Fibroblast of skin of right biceps (primary cell): ENCODE measurements at regions not wholly inside any gene's neighbourhood (a gene's known extent, or its start where the extent isn't known, plus 50 kb on each side); places are given as distances from the start of the nearest gene placed in this dataset.
"Not testable (repeated sequence)": the region's sequence is repeated elsewhere in the genome, so short reads cannot be mapped to it uniquely, and the experiment has no call there.

Experiments
- DNase-seq: peaks from one replicate; pipeline ENCODE4 v3.0.0-alpha.2; 2013

GRCh38 chr7:16265863-16266458 lies 155.4 kb downstream of the CRPPA start:
- DNase-seq = no peak

GRCh38 chr7:16264823-16265804 lies 156.2 kb downstream of the CRPPA start:
- DNase-seq = no peak

DNA sequence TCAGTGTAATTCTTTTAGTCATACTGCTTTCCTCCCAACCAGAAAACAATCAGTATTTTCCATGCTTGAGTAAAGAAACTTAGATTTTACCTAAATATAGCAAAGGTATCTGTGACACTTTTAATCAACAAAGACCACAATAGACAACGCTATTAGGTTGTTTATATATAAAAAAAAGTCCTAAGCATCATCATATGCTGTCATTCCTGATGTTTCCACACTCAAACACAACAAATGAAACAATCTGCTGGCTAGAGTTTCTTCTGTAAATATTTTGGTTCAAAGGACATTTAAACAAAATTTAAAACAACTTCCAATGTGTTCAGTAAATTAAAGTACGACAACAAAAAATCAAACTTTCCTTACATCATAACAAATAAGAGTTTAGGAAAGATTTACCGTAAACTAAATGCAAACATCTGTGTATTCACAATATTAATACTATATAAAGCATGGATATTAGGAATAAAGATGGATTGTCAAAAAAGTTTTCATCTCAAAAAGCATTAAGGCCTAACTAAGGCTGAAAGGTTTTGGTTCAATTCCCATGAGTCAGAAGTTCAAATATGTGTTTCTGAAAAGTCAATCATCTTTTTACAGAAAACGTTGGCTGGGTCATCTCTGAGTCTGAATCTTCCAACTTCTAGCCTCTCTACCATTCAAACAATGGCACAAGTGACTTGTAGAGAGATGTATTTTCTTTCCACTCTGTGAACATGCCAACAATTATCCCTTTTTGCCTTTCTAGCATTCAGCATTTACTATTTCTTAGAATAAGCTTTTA lies 157.1 kb downstream of the CRPPA start:
- no peak for DNase-seq

DNA sequence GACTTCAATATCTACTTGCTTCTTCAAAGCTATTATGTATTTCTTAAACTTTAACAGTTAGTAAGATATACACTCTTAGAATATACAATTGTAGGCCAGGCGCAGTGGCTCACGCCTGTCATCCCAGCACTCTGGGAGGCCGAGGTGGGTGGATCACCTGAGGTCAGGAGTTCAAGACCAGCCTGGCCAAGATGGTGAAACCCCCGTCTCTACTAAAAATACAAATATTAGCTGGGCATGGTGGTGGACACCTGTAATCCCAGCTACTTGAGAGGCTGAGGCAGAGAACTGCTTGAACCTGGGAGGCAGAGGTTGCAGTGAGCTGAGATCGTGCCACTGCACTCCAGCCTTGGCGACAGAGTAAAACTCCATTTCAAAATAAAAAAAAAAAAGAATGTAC lies 158.0 kb downstream of the CRPPA start:
- not testable (repeated sequence) for DNase-seq

DNA sequence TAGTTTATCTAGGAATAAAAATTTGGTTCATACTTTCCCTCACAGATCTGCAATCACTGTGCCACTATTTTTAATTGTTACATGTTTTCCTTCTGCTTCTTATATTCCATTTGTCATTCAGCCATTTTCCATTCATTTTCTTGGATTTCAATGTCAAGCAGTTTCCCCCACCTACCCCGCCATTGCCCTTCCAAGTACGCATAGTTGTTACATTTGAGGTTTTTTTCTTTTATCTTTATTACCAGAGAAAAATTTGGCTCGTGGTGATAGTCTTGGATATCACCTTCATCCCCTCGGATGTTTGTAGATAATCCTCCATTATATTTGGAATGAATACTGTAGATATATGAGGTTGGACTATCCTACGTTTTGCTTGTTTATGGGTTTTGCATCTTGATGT lies 159.7 kb downstream of the CRPPA start:
- no peak for DNase-seq

DNA sequence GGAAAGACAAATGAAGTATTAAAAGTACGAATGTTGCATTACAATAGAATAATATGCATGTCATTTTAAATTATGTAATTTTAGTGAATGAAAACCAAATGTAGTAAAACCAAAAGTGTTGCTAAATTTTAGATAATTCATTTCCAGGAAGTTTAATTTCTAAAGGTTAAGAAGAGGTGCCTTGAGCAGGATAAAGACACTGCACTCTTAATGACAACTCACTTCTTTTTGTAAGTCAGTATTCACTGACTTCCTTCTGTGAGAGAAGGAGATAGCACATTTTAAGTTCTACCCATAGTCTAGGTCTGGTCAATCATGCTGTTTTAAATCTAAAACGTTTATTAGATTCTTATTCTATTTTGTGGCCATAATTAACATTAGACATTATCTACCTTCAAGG lies 160.2 kb downstream of the CRPPA start:
- no peak for DNase-seq

GRCh38 chr7:16260236-16260728 lies 161.1 kb downstream of the CRPPA start:
- no peak for DNase-seq

DNA sequence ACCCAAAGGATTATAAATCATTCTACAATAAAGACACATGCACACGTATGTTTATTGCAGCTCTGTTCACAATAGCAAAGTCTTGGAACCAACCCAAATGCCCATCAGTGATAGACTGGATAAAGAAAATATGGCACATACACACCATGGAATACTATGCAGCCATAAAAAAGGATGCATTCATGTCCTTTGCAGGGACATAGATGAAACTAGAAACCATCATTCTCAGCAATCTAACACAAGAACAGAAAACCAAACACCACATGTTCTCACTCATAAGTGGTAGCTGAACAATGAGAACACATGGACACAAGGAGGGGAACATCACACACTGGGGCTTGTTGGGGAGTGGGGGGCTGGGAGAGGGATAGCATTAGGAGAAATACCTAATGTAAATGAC lies 164.9 kb downstream of the CRPPA start:
- DNase-seq = not testable (repeated sequence)

- not testable (repeated sequence) for DNase-seq
Measured at GRCh38 chr7:16255952-16256351, 165.4 kb downstream of the CRPPA start.

- not testable (repeated sequence) for DNase-seq
Measured at GRCh38 chr7:16250655-16251054, 170.7 kb downstream of the CRPPA start.

DNA sequence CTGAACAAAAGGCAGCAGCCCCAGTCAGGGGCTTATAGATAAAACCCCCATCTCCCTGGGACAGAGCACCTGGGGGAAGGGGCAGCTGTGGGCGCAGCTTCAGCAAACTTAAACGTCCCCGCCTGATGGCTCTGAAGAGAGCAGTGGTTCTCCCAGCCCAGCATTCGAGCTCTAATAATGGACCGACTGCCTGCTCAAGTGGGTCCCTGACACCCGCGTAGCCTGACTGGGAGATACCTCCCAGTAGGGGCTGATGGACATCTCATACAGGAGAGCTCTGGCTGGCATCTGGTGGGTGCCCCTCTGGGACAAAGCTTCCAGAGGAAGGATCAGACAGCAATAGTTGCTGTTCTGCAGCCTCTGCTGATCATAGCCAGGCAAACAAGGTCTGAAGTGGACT lies 172.1 kb downstream of the CRPPA start:
- not testable (repeated sequence) for DNase-seq

GRCh38 chr7:16248556-16248955 lies 172.8 kb downstream of the CRPPA start:
- not testable (repeated sequence) for DNase-seq

- DNase-seq = no peak
Measured at GRCh38 chr7:16244469-16244868, 176.9 kb downstream of the CRPPA start.

DNA sequence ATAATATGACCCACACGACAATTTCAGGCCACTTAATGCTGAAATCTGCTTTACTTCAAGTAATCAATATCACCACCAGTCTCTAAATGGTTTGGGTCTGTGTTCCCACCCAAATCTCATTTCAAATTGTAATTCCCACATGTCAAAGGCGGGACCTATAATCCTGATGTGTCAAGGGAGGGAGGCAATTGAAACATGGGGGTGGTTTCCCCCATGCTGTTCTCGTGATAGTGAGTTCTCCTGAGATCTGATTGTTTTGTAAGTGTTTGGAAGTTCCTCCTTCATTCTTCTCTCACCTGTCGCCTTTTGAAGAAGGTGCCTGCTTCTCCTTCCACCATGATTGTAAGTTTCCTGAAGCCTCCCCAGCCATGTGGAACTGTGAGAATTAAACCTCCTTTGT lies 178.4 kb downstream of the CRPPA start:
- no peak for DNase-seq

GRCh38 chr7:16241017-16241416 lies 180.3 kb downstream of the CRPPA start:
- DNase-seq = no peak

DNA sequence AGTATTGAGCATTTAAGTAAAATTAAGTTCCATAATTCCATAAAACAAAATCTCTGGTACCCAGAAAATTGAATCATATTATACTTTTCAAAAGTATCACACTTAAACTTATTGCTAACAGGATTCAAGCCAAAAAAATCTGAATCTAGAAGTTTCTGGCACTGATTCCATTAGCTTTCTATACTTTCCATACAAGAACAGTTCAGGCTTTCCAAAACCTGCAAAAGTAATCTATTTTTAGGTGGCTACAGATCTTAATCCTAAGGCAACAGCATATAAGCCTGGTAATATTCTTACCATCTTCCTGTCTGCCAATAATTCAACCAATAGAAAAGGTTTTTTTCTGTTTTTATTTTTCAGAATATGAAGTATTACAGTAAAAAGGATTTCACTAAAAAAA lies 185.0 kb downstream of the CRPPA start:
- DNase-seq = no peak

GRCh38 chr7:16235147-16236114 lies 185.9 kb downstream of the CRPPA start:
- no peak for DNase-seq

DNA sequence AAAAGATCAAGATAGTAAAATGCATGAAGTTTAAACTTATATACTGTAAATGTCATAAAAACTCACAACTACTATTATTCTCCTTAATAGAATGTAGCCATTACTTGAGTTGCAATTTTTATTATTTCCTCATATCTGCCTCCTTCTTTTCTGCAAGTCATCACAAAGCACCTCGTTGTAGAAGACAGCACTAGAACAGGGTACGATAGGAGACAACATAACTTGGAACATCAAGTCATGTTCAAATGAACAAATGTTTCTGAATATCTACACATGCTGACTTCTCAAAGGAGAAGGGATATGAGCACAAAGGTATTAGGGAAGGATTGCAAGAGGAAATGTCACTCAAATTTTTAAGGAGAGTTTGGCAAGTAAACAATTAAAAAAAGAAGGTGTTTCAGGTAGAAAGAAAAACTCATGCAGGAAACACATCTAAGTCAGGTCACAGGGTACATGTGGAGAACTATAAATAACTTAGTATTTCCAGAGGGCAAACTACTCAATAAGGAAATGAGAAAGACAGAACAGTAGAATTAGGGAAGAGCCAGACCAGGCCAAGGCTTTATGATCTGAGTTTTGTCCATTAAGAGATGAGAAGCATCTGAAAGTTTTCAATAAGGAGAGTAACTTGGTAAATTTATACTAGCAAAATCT lies 186.7 kb downstream of the CRPPA start:
- no peak for DNase-seq

DNA sequence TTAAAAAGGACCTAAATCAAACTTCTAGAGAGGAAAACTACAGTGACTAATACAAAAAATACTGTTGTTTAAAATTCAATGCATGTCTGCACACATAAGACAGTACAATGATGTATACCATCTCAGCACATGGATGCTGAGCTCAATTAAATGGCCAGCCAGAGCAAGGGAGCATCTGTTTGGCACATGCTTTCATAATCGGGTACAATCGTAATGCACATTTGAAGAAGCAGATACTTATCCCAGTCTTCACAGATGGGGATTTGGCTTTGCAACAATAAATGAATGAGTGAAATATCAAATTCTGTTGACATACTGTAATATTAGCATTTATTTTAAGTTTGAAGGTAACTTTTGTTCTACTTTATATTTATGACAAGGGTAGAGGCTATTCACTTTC lies 187.8 kb downstream of the CRPPA start:
- DNase-seq = no peak

GRCh38 chr7:16232273-16232672 lies 189.1 kb downstream of the CRPPA start:
- DNase-seq = no peak

DNA sequence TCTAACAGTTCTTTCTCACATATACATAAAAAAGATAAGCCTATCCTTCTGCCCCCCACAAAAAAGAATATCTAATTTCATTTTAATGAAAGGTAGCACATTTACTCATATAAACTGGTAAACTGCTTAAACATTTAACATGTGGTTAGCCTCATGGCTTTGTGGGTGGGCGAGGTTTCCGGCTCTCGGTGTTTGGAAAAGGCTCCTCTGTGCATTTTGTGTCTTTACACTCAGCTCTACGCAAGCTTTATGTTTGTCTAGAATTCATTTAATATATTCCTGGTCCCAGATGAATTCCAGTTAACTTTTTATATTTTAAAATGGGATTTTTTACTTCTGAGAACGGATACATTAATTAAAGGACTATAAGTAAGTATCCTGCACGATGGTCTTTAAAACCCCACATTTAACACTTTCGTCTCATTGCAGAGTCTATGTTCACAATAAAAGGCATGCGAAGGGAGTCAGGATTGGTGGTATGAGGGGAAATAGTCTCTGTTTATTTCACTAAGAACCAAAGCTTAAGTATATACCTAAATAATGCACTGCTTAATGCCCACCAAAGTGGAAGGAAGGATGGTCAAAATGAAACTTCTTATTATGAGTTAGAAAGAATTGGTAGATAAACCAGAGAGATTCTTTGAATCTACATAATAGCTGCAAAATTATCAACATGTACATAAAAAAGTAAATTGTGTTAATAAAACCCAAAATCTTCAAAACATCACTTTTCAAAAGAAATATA lies 197.2 kb downstream of the CRPPA start:
- DNase-seq = no peak
